Type B pancreatic cell (in vitro differentiated cells): ENCODE measurements at regions not wholly inside any gene's neighbourhood (a gene's known extent, or its start where the extent isn't known, plus 50 kb on each side); places are given as distances from the start of the nearest gene placed in this dataset.

Experiments used
- DNase-seq: peaks from one replicate; pipeline ENCODE4 v3.0.0; 2021; ENCODE audit warnings: mixed read lengths; ENCODE audit not compliant: unreplicated experiment; ENCODE audit errors: extremely low spot score
- H3K27ac Mint-ChIP-seq: 2 replicates; pipeline ENCODE4 v1.8.0; 2021; ENCODE audit warnings: mild to moderate bottlenecking, mixed read lengths
- H3K27me3 Mint-ChIP-seq: 2 replicates; pipeline ENCODE4 v1.8.0; 2021; ENCODE audit warnings: mixed read lengths
- H3K36me3 Mint-ChIP-seq: 2 replicates; pipeline ENCODE4 v1.8.0; 2021; ENCODE audit warnings: mixed read lengths
- H3K4me1 Mint-ChIP-seq: one replicate; pipeline ENCODE4 v1.8.0; 2021; ENCODE audit warnings: mixed read lengths; ENCODE audit not compliant: unreplicated experiment
- H3K4me3 Mint-ChIP-seq: 2 replicates; pipeline ENCODE4 v1.8.0; 2021; ENCODE audit warnings: mild to moderate bottlenecking, mixed read lengths
- H3K9me3 Mint-ChIP-seq: 2 replicates; pipeline ENCODE4 v1.8.0; 2021; ENCODE audit warnings: mixed read lengths
- TF ChIP-seq, protein P1 (sequence below): fragments of 200-600 bp; sonication (generic); conservative IDR thresholded peaks from 2 replicates; pipeline ENCODE4 v1.5.0; 2021; ENCODE audit warnings: antibody characterized with exemption, mild to moderate bottlenecking

DNA sequence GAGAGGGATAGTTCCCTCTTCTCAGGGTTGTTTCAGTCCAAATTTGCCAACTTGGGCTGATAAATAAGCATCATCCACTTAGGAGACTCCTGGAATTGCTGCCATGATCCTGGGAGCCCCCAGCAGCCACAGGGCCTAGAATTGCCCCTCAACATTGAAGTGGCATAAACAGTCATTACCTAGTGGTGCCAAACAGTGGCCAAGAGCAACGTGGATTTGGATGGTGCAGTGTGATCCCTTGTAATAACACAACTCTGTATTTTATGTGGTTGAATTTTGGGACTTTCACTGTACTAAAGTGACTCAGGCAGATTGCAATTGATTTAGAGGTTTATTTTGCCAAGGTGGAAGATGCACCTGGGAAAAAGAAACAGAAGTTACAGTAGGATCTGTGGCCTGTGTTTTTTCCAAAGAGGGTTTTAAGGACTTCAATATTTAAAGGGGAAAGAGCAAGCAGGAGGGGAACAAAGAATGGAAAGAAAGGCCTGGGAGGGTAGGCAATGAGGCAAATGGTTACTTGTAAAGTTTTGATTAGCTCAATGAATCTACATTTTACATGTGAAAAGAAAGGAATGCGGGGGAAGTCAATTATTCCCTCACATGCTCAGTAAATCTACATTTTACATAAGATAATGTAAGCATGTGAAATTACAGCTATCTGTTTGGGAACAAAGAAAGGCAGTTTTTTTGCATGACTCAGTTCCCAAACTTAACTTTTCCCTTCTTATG, 168.0 kb upstream of the NOX3 start:
- no peaks in the 10 kb centered on the region for H3K4me1 Mint-ChIP-seq
- H3K9me3 Mint-ChIP-seq: no peaks in the 10 kb centered on the region
- no peaks in the 10 kb centered on the region for H3K36me3 Mint-ChIP-seq
- H3K27me3 Mint-ChIP-seq: no peaks in the 10 kb centered on the region
- TF ChIP-seq, protein P1, sequence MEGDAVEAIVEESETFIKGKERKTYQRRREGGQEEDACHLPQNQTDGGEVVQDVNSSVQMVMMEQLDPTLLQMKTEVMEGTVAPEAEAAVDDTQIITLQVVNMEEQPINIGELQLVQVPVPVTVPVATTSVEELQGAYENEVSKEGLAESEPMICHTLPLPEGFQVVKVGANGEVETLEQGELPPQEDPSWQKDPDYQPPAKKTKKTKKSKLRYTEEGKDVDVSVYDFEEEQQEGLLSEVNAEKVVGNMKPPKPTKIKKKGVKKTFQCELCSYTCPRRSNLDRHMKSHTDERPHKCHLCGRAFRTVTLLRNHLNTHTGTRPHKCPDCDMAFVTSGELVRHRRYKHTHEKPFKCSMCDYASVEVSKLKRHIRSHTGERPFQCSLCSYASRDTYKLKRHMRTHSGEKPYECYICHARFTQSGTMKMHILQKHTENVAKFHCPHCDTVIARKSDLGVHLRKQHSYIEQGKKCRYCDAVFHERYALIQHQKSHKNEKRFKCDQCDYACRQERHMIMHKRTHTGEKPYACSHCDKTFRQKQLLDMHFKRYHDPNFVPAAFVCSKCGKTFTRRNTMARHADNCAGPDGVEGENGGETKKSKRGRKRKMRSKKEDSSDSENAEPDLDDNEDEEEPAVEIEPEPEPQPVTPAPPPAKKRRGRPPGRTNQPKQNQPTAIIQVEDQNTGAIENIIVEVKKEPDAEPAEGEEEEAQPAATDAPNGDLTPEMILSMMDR: no peak
- H3K27ac Mint-ChIP-seq: no peak overlapping the region
- H3K4me3 Mint-ChIP-seq: no peak overlapping the region
- DNase-seq: no peak

DNA sequence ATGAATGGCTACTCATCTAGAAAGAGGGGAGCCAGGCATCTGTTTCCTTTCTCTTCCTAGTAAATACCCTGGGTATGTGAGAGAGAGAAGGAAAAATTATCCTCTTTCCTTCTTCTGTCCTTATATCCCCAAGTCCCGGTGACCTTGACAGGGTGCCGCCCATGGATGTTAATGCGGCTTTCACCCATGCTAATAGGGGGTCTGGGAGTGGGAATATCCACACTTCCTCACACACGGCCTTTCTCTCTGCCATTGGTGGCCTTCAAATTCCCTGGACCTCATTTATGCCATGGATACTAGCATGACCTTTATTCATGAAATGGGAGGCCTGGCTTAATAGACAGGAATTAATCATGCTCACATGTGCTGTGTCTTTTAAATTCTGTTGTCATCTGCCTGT, 159.0 kb upstream of the NOX3 start:
- TF ChIP-seq, protein P1: no peak
- peaks cover 16% of the 10 kb centered on the region for H3K9me3 Mint-ChIP-seq
- no peaks in the 10 kb centered on the region for H3K36me3 Mint-ChIP-seq
- no peak for DNase-seq
- no peak overlapping the region for H3K4me3 Mint-ChIP-seq
- H3K4me1 Mint-ChIP-seq: no peaks in the 10 kb centered on the region
- H3K27me3 Mint-ChIP-seq: no peaks in the 10 kb centered on the region
- H3K27ac Mint-ChIP-seq: no peak overlapping the region

DNA sequence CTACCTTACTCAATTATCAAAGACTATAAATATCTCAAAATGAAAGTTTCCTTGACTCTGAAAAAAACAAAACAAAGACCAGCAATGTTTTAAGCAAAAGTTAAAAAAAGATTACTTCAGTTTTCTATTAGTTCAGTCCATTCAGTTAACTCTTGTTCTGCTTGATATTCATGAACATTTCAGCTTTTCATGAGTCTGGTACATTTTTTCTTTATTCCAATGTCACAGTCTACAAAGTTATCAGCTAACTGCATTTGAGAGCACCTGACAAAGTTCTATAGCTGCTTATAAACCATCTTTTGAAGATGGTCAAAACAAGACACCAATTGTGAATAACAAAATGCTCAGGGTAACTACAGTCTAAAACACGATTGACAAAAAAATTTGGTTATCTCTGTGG, 156.1 kb upstream of the NOX3 start:
- no peaks in the 10 kb centered on the region for H3K36me3 Mint-ChIP-seq
- H3K4me3 Mint-ChIP-seq: no peak overlapping the region
- no peak overlapping the region for H3K27ac Mint-ChIP-seq

DNA sequence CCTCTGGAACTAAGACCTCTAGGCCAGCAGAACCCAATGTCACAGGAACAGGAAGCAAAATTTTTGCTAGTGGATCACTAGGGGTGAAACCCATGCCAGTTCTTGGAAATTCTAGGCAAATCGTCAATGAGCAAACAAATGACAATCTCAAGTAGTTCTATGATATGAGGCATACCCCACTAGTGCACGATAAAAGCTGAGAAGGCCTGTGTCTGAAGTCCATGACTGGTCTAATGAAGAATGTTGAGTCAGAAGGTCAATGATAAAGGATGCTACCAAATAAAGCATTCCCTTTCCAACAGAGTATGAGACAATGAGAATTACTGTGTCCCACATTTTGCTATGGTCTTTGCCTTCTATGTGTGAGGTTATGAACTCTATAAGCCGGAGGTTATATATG, 149.4 kb upstream of the NOX3 start:
- Mint-ChIP-seq H3K36me3 (no peaks in the 10 kb centered on the region), H3K27ac (no peak overlapping the region), H3K4me3 (no peak overlapping the region), H3K4me1 (peaks cover 4% of the 10 kb centered on the region), H3K27me3 (no peaks in the 10 kb centered on the region), H3K9me3 (peaks cover 4% of the 10 kb centered on the region)
- TF ChIP-seq, protein P1: no peak
- DNase-seq: no peak

More for the DNA sequence above, 156.1 kb upstream of the NOX3 start:
- TF ChIP-seq, protein P1: no peak
- H3K4me1 Mint-ChIP-seq: no peaks in the 10 kb centered on the region
- DNase-seq: no peak
- no peaks in the 10 kb centered on the region for H3K27me3 Mint-ChIP-seq
- H3K9me3 Mint-ChIP-seq: peaks cover 16% of the 10 kb centered on the region

DNA sequence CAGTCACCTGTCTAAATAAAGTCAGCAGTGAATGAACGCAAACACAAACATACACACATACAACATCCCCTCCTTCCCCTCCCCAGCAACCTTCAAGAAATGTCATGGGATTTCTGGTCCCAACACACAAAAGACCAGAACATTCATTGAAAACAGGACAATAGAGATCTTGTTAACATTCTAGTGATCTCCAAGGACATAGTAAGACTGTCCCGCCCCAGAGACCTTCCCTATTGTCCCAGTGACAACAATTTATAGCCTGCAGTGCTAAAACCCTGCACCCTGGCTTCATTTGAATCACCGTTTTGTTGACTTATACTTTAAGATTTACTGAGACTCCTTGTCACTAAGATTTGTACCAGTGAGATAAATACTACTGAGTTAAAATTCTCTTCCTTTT, 143.9 kb upstream of the NOX3 start:
- H3K4me3 Mint-ChIP-seq: no peak overlapping the region
- no peak for DNase-seq
- TF ChIP-seq, protein P1: no peak
- H3K9me3 Mint-ChIP-seq: no peaks in the 10 kb centered on the region
- H3K27ac Mint-ChIP-seq: no peak overlapping the region
- peaks cover 6% of the 10 kb centered on the region for H3K4me1 Mint-ChIP-seq
- no peaks in the 10 kb centered on the region for H3K36me3 Mint-ChIP-seq
- no peaks in the 10 kb centered on the region for H3K27me3 Mint-ChIP-seq
